ENCODE measurements at regions not wholly inside any gene's neighbourhood (a gene's known extent, or its start where the extent isn't known, plus 50 kb on each side); places are given as distances from the start of the nearest gene placed in this dataset.

GRCh38 chr10:110434489-110435096 is 63.1 kb upstream of the DUSP5 start:
- TF ChIP-seq CTCF (optimal IDR thresholded peaks at IDR 0.05 in 1 of 3, IDR thresholded peaks at IDR 0.05 in 1 of 3, conservative IDR thresholded peaks at IDR 0.05 in 1 of 3; ENCODE audit: extremely low read depth in 1 of 3, insufficient read depth in 2 of 3, low read length in 3 of 3) (no peak), EZH2 (IDR thresholded peaks at IDR 0.05; ENCODE audit: low read length) (no peak)

Measured in keratinocyte (primary cell).